ENCODE measurements at regions not wholly inside any gene's neighbourhood (a gene's known extent, or its start where the extent isn't known, plus 50 kb on each side); places are given as distances from the start of the nearest gene placed in this dataset.

GRCh38 chr16:85166699-85167588, 54.7 kb upstream of the CIBAR2 start (continued):
- TF ChIP-seq REST (IDR thresholded peaks at IDR 0.05; ENCODE audit: borderline replicate concordance in 1 of 2, low read depth in 1 of 2, low read length in 2 of 2) (peak in 1 of 2 experiments; percentile 69; a peak in 1 of 4 replicates), ZFP62 (CRISPR knock-in tag; IDR thresholded peaks at IDR 0.05) (no peak), ZNF572 (CRISPR knock-in tag; IDR thresholded peaks at IDR 0.05) (peak; percentile 97; the same call in 1 of the 2 replicates), DPF2 (CRISPR knock-in tag; IDR thresholded peaks at IDR 0.05; ENCODE audit: borderline replicate concordance, low read depth) (peak; percentile 87; the same call in 1 of the 2 replicates), KDM2A (CRISPR knock-in tag; IDR thresholded peaks at IDR 0.05; ENCODE audit: borderline replicate concordance, low read depth) (peak; percentile 62), YY1 (IDR thresholded peaks at IDR 0.05; ENCODE audit: insufficient read depth, insufficient replicate concordance, low read depth, low read length) (peak; percentile 72), HOMEZ (CRISPR knock-in tag; IDR thresholded peaks at IDR 0.05; ENCODE audit: low read depth) (no peak), SKI (IDR thresholded peaks at IDR 0.05; ENCODE audit: partially characterized antibody) (peak; percentile 76), ZNF737 (CRISPR knock-in tag; IDR thresholded peaks at IDR 0.05; ENCODE audit: borderline replicate concordance) (0 out of 2 replicates have a peak, but pooled peaks have one; percentile 83), SMC3 (IDR thresholded peaks at IDR 0.05; ENCODE audit: low read length) (peak; percentile 24; the same call in 1 of the 2 replicates), TBL1XR1 (IDR thresholded peaks at IDR 0.05; ENCODE audit: borderline replicate concordance, low read length, partially characterized antibody) (peak; percentile 17), ZBTB38 (CRISPR knock-in tag; IDR thresholded peaks at IDR 0.05) (no peak), PAXIP1 (CRISPR knock-in tag; conservative IDR thresholded peaks at IDR 0.05) (peak; percentile 75), ARID5B (CRISPR knock-in tag; IDR thresholded peaks at IDR 0.05) (peak; percentile 87)
